Astrocyte (in vitro differentiated cells and primary cell): ENCODE measurements at regions not wholly inside any gene's neighbourhood (a gene's known extent, or its start where the extent isn't known, plus 50 kb on each side); places are given as distances from the start of the nearest gene placed in this dataset.
"Not testable (repeated sequence)": the region's sequence is repeated elsewhere in the genome, so short reads cannot be mapped to it uniquely, and the experiment has no call there.

Experiments used
- DNase-seq: peaks from one replicate; pipeline ENCODE4 v3.0.0-alpha.2; 2010; ENCODE audit warnings: low read depth
- FAIRE-seq: peaks from 2 replicates; lab custom pipeline; 2011; peaks lifted over from hg19 to GRCh38; lab: Jason Lieb, UNC
- H2AFZ ChIP-seq: 2 replicates; pipeline ENCODE4 v1.6.0; 2012; ENCODE audit warnings: low read depth, low read length, inconsistent platforms
- H3K27ac ChIP-seq: 2 replicates; pipeline ENCODE4 v1.5.1; 2011; ENCODE audit warnings: low read depth, low read length, inconsistent platforms
- H3K27me3 ChIP-seq: 2 replicates; pipeline ENCODE4 v1.6.0; 2011; ENCODE audit warnings: low read length, inconsistent platforms; ENCODE audit not compliant: insufficient read depth
- H3K36me3 ChIP-seq: 2 replicates; pipeline ENCODE4 v1.5.1; 2011; ENCODE audit warnings: low read length, inconsistent platforms; ENCODE audit not compliant: insufficient read depth
- H3K4me1 ChIP-seq: 2 replicates; pipeline ENCODE4 v1.5.1; 2011; ENCODE audit warnings: low read length, inconsistent platforms; ENCODE audit not compliant: insufficient read depth
- H3K4me2 ChIP-seq: 2 replicates; pipeline ENCODE4 v1.6.0; 2012; ENCODE audit warnings: low read length, inconsistent platforms
- H3K4me3 ChIP-seq: 2 replicates; pipeline ENCODE4 v1.5.1; 2011; ENCODE audit warnings: low read depth, mild to moderate bottlenecking, low read length, inconsistent platforms; ENCODE audit not compliant: insufficient read depth
- H3K79me2 ChIP-seq: 2 replicates; pipeline ENCODE4 v1.6.0; 2012; ENCODE audit warnings: mild to moderate bottlenecking, low read length, inconsistent platforms; ENCODE audit not compliant: insufficient read depth
- H3K9ac ChIP-seq: 2 replicates; pipeline ENCODE4 v1.6.0; 2012; ENCODE audit warnings: mild to moderate bottlenecking, low read length, inconsistent platforms
- H3K9me3 ChIP-seq: 2 replicates; pipeline ENCODE4 v1.5.1; 2012; ENCODE audit warnings: low read depth, mild to moderate bottlenecking, low read length, inconsistent platforms; ENCODE audit not compliant: insufficient read depth
- H4K20me1 ChIP-seq: 2 replicates; pipeline ENCODE4 v1.6.0; 2012; ENCODE audit warnings: low read length, inconsistent platforms; ENCODE audit not compliant: insufficient read depth
- H3K27ac Mint-ChIP-seq: one replicate; pipeline ENCODE4 v1.8.0; 2021; ENCODE audit warnings: mild to moderate bottlenecking, mixed read lengths; ENCODE audit not compliant: unreplicated experiment
- H3K27me3 Mint-ChIP-seq: one replicate; pipeline ENCODE4 v1.8.0; 2021; ENCODE audit warnings: low read depth, mixed read lengths; ENCODE audit not compliant: unreplicated experiment
- H3K36me3 Mint-ChIP-seq: one replicate; pipeline ENCODE4 v1.8.0; 2021; ENCODE audit warnings: low read depth, mixed read lengths; ENCODE audit not compliant: unreplicated experiment
- H3K4me1 Mint-ChIP-seq: one replicate; pipeline ENCODE4 v1.8.0; 2021; ENCODE audit warnings: low read depth, mixed read lengths; ENCODE audit not compliant: unreplicated experiment
- H3K4me3 Mint-ChIP-seq: one replicate; pipeline ENCODE4 v1.8.0; 2021; ENCODE audit warnings: mild to moderate bottlenecking, moderate library complexity, mixed read lengths; ENCODE audit not compliant: unreplicated experiment
- H3K9me3 Mint-ChIP-seq: one replicate; pipeline ENCODE4 v1.8.0; 2021; ENCODE audit warnings: mild to moderate bottlenecking, mixed read lengths; ENCODE audit not compliant: unreplicated experiment
- EZH2 ChIP-seq: IDR thresholded peaks from 2 replicates; pipeline ENCODE4 v1.6.1; 2012; ENCODE audit warnings: mild to moderate bottlenecking, low read length, inconsistent platforms; ENCODE audit not compliant: insufficient read depth
- TF ChIP-seq, protein P1 (sequence below): IDR thresholded peaks from 2 replicates; pipeline ENCODE4 v1.5.1; 2011; ENCODE audit warnings: low read depth, mild to moderate bottlenecking, inconsistent platforms, low read length, moderate library complexity; ENCODE audit not compliant: insufficient read depth

DNA sequence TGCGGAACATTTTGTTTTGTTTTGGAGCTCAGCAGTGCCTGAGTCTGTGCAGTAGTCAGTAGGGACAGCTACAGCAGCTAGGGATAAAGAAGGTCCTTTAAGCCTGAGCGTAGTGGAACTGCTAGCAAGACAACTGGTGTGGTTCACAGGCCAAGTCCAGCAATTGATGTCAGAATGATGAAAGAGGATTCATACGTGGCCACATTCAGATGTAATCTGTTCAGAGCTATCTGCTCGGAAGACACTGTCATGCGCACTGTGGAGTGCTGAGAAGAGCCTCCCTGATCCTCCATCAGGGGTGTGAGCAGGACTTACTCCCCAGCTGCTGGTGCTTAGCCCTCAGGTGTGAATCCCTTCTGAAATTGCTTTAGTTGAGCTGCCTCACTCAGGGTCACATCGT lies 79.6 kb upstream of the ANKRD1 start:
- peaks cover 4% of the 10 kb centered on the region for H3K9me3 Mint-ChIP-seq
- H3K4me3 Mint-ChIP-seq: no peak overlapping the region
- no peaks in the 10 kb centered on the region for H3K27me3 ChIP-seq
- H3K36me3 Mint-ChIP-seq: peaks cover 2% of the 10 kb centered on the region
- no peaks in the 10 kb centered on the region for H3K79me2 ChIP-seq
- no peak overlapping the region for H3K4me2 ChIP-seq
- no peak overlapping the region for H3K27ac Mint-ChIP-seq
- H3K4me1 Mint-ChIP-seq: peaks cover 6% of the 10 kb centered on the region
- H2AFZ ChIP-seq: no peak overlapping the region
- no peak for TF ChIP-seq EZH2
- TF ChIP-seq, protein P1, sequence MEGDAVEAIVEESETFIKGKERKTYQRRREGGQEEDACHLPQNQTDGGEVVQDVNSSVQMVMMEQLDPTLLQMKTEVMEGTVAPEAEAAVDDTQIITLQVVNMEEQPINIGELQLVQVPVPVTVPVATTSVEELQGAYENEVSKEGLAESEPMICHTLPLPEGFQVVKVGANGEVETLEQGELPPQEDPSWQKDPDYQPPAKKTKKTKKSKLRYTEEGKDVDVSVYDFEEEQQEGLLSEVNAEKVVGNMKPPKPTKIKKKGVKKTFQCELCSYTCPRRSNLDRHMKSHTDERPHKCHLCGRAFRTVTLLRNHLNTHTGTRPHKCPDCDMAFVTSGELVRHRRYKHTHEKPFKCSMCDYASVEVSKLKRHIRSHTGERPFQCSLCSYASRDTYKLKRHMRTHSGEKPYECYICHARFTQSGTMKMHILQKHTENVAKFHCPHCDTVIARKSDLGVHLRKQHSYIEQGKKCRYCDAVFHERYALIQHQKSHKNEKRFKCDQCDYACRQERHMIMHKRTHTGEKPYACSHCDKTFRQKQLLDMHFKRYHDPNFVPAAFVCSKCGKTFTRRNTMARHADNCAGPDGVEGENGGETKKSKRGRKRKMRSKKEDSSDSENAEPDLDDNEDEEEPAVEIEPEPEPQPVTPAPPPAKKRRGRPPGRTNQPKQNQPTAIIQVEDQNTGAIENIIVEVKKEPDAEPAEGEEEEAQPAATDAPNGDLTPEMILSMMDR: no peak
- no peak overlapping the region for H3K27ac ChIP-seq
- no peak overlapping the region for H3K4me3 ChIP-seq
- H3K4me1 ChIP-seq: no peaks in the 10 kb centered on the region
- no peak for FAIRE-seq
- no peak overlapping the region for H3K9ac ChIP-seq
- no peak for DNase-seq
- H4K20me1 ChIP-seq: no peaks in the 10 kb centered on the region
- H3K36me3 ChIP-seq: no peaks in the 10 kb centered on the region
- no peaks in the 10 kb centered on the region for H3K27me3 Mint-ChIP-seq
- H3K9me3 ChIP-seq: peaks cover 2% of the 10 kb centered on the region

- Histone ChIP-seq H2AFZ (no peak overlapping the region), H3K9ac (no peak overlapping the region), H3K27me3 (no peaks in the 10 kb centered on the region), H3K36me3 (no peaks in the 10 kb centered on the region), H3K9me3 (no peaks in the 10 kb centered on the region), H3K79me2 (no peaks in the 10 kb centered on the region), H3K4me3 (no peak overlapping the region), H4K20me1 (no peaks in the 10 kb centered on the region), H3K4me2 (no peak overlapping the region), H3K4me1 (no peaks in the 10 kb centered on the region), H3K27ac (no peak overlapping the region)
- Mint-ChIP-seq H3K36me3 (peaks cover 2% of the 10 kb centered on the region), H3K4me1 (peaks cover 6% of the 10 kb centered on the region), H3K27ac (no peak overlapping the region), H3K27me3 (no peaks in the 10 kb centered on the region), H3K9me3 (peaks cover 4% of the 10 kb centered on the region), H3K4me3 (no peak overlapping the region)
- TF ChIP-seq, protein P1: no peak
- TF ChIP-seq EZH2: no peak
- DNase-seq (no peak), FAIRE-seq (no peak)
Observed at GRCh38 chr10:91000985-91001384, 80.1 kb upstream of the ANKRD1 start.

DNA sequence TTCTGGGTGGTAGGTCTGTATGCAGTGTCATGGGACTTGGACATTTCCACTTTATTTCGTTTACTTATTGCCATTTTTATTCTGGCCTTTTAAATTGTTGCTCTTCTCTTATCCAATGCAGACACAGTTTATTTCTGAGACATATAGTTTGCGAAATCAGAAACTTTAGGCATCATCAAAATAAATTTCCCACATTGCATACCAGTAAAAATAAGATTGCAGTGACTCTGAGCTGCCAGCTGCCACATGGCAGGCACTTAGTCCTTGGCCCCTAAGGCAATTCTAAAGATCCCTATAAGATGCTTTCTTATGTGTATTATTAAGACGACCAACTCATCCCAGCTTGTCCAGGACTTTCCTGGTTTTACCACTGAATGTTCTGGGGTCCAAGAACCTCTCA lies 81.8 kb upstream of the ANKRD1 start:
- Mint-ChIP-seq H3K36me3 (peaks cover 2% of the 10 kb centered on the region), H3K4me3 (no peak overlapping the region), H3K4me1 (peaks cover 11% of the 10 kb centered on the region), H3K27me3 (no peaks in the 10 kb centered on the region), H3K27ac (no peak overlapping the region), H3K9me3 (peaks cover 4% of the 10 kb centered on the region)
- Histone ChIP-seq H3K9ac (no peak overlapping the region), H4K20me1 (no peaks in the 10 kb centered on the region), H3K9me3 (no peaks in the 10 kb centered on the region), H3K27ac (no peak overlapping the region), H3K4me1 (no peaks in the 10 kb centered on the region), H3K27me3 (no peaks in the 10 kb centered on the region), H3K79me2 (no peaks in the 10 kb centered on the region), H3K4me3 (no peak overlapping the region), H2AFZ (no peak overlapping the region), H3K4me2 (no peak overlapping the region), H3K36me3 (no peaks in the 10 kb centered on the region)
- TF ChIP-seq EZH2: no peak
- TF ChIP-seq, protein P1: no peak
- no peak for FAIRE-seq
- DNase-seq: no peak

DNA sequence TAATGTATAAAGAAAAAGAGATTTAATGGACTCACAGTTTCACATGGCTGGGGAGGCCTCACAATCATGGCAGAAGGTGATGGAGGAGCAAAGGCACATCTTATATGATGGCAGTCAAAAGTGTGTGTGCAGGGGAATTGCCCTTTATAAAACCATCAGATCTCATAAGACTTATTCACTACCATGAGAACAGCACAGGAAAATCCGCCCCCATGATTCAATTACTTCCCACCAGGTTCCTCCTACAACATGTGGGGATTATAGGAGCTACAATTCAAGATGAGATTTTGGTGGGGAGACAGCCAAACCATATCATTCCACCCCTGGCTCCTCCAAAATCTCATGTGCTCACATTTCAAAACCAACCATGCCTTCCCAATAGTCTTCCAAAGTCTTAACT lies 82.5 kb upstream of the ANKRD1 start:
- DNase-seq, H3K27me3 ChIP-seq, H3K36me3 ChIP-seq, H3K4me1 ChIP-seq, H3K9me3 Mint-ChIP-seq, H3K27me3 Mint-ChIP-seq, H3K4me3 ChIP-seq, FAIRE-seq, H3K9me3 ChIP-seq, H4K20me1 ChIP-seq, H3K9ac ChIP-seq, H3K36me3 Mint-ChIP-seq, H3K27ac ChIP-seq, H3K4me3 Mint-ChIP-seq, H3K79me2 ChIP-seq, H3K27ac Mint-ChIP-seq, H2AFZ ChIP-seq, H3K4me2 ChIP-seq: not testable (repeated sequence)
- peaks cover 11% of the 10 kb centered on the region for H3K4me1 Mint-ChIP-seq
